Stimulated activated naive B cell treated with anti-CD40 and anti-IgM and Interleukin-4, amounts not matched to agents 10 μg/mL and 1 μg/mL and 100 μg/mL, for 72 hours (primary cell): ENCODE measurements at regions not wholly inside any gene's neighbourhood (a gene's known extent, or its start where the extent isn't known, plus 50 kb on each side); places are given as distances from the start of the nearest gene placed in this dataset.

Experiments
- ATAC-seq, 2 donors: fragments of 150-1000 bp; cut with Tn5 transposase; replicated peaks; 2 replicates each; pipeline ENCODE4 v1.10.0; 2021; ENCODE audit warnings: moderate library complexity in 1 of 2
- DNase-seq: peaks from one replicate; pipeline ENCODE4 v3.0.0; 2021
- H3K27ac Mint-ChIP-seq: one replicate; pipeline ENCODE4 v1.8.0; 2022; ENCODE audit warnings: mild to moderate bottlenecking, mixed read lengths
- H3K27me3 Mint-ChIP-seq, 2 donors: one replicate each; pipeline ENCODE4 v1.8.0; 2022; ENCODE audit warnings: mixed read lengths in 2 of 2
- H3K36me3 Mint-ChIP-seq, 2 donors: one replicate each; pipeline ENCODE4 v1.8.0; 2022; ENCODE audit warnings: mixed read lengths in 2 of 2, mild to moderate bottlenecking in 1 of 2
- H3K4me1 Mint-ChIP-seq, 2 donors: one replicate each; pipeline ENCODE4 v1.8.0; 2022; ENCODE audit warnings: mixed read lengths in 2 of 2, mild to moderate bottlenecking in 1 of 2
- H3K4me3 Mint-ChIP-seq, 2 donors: one replicate each; pipeline ENCODE4 v1.8.0; 2022; ENCODE audit warnings: mild to moderate bottlenecking in 2 of 2, mixed read lengths in 2 of 2, moderate library complexity in 1 of 2
- H3K9me3 Mint-ChIP-seq, 2 donors: one replicate each; pipeline ENCODE4 v1.8.0; 2022; ENCODE audit warnings: mixed read lengths in 2 of 2, mild to moderate bottlenecking in 1 of 2

GRCh38 chr11:41851743-41852142 lies 392.3 kb upstream of the LRRC4C start:
- ATAC-seq (no peak), DNase-seq (no peak)
- no peaks in the 10 kb centered on the region for H3K36me3 Mint-ChIP-seq
- no peak overlapping the region for H3K4me3 Mint-ChIP-seq
- H3K27me3 Mint-ChIP-seq, result no peaks in the 10 kb centered on the region
- no peak overlapping the region for H3K27ac Mint-ChIP-seq
- no peaks in the 10 kb centered on the region for H3K4me1 Mint-ChIP-seq
- H3K9me3 Mint-ChIP-seq, result peaks cover 4 to 6% of the 10 kb centered on the region in 2 donors

DNA sequence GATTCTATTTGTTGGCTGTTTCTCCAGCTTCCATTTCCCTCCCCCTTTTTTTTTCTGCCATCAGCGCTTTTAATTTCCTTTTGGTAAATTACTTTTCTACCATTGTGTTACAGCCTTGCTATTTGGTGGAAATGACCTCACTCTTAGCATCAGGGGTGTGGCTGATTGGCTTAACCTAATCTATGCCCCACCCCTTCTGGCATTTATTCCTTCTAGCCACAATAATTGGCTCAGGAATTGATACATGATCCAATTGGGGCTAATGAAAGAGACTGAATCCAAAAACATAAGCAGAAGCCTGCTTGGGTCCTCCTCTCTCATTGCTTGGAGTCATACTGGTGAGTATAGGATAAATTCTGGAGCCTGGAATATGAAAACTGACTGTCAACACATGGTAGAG lies 402.4 kb upstream of the LRRC4C start:
- ATAC-seq (no peak), DNase-seq (no peak)
- Mint-ChIP-seq H3K4me1 (no peaks in the 10 kb centered on the region), H3K9me3 (peaks cover 3% of the 10 kb centered on the region in 2 donors), H3K4me3 (no peak overlapping the region), H3K27me3 (no peaks in the 10 kb centered on the region), H3K27ac (no peak overlapping the region), H3K36me3 (no peaks in the 10 kb centered on the region)

- H3K36me3 Mint-ChIP-seq, result no peaks in the 10 kb centered on the region
- no peaks in the 10 kb centered on the region for H3K27me3 Mint-ChIP-seq
- H3K27ac Mint-ChIP-seq, result no peak overlapping the region
- DNase-seq, result no peak
- no peak overlapping the region for H3K4me3 Mint-ChIP-seq
- no peaks in the 10 kb centered on the region for H3K4me1 Mint-ChIP-seq
- ATAC-seq, result no peak
- peaks cover 0 to 6% of the 10 kb centered on the region in 2 donors for H3K9me3 Mint-ChIP-seq
Measured at GRCh38 chr11:41866525-41866924, 407.1 kb upstream of the LRRC4C start.

GRCh38 chr11:41868606-41869005 lies 409.2 kb upstream of the LRRC4C start:
- no peaks in the 10 kb centered on the region for H3K36me3 Mint-ChIP-seq
- H3K4me3 Mint-ChIP-seq, result no peak overlapping the region
- H3K9me3 Mint-ChIP-seq, result peaks cover 8% of the 10 kb centered on the region in 2 donors
- no peak overlapping the region for H3K27ac Mint-ChIP-seq
- DNase-seq (no peak), ATAC-seq (no peak)
- no peaks in the 10 kb centered on the region for H3K27me3 Mint-ChIP-seq
- no peaks in the 10 kb centered on the region for H3K4me1 Mint-ChIP-seq

- no peak overlapping the region for H3K4me3 Mint-ChIP-seq
- H3K4me1 Mint-ChIP-seq, result no peaks in the 10 kb centered on the region
- H3K27ac Mint-ChIP-seq, result no peak overlapping the region
- no peaks in the 10 kb centered on the region for H3K36me3 Mint-ChIP-seq
- no peak for ATAC-seq
- H3K9me3 Mint-ChIP-seq, result peaks cover 9 to 14% of the 10 kb centered on the region in 2 donors
- no peaks in the 10 kb centered on the region for H3K27me3 Mint-ChIP-seq
- DNase-seq, result no peak
Measured at GRCh38 chr11:41872426-41872825, 413.0 kb upstream of the LRRC4C start.

- H3K27me3 Mint-ChIP-seq, result no peaks in the 10 kb centered on the region
- no peak overlapping the region for H3K27ac Mint-ChIP-seq
- no peaks in the 10 kb centered on the region for H3K36me3 Mint-ChIP-seq
- H3K4me1 Mint-ChIP-seq, result no peaks in the 10 kb centered on the region
- no peak for DNase-seq
- no peak overlapping the region for H3K4me3 Mint-ChIP-seq
- ATAC-seq, result no peak
- H3K9me3 Mint-ChIP-seq, result peaks cover 12 to 17% of the 10 kb centered on the region in 2 donors
Measured at GRCh38 chr11:41872870-41873269, 413.4 kb upstream of the LRRC4C start.

GRCh38 chr11:41878095-41878494 lies 418.6 kb upstream of the LRRC4C start:
- DNase-seq (no peak), ATAC-seq (no peak)
- Mint-ChIP-seq H3K36me3 (no peaks in the 10 kb centered on the region), H3K27me3 (no peaks in the 10 kb centered on the region), H3K27ac (no peak overlapping the region), H3K4me1 (no peaks in the 10 kb centered on the region), H3K9me3 (peaks cover 6 to 12% of the 10 kb centered on the region in 2 donors), H3K4me3 (no peak overlapping the region)

DNA sequence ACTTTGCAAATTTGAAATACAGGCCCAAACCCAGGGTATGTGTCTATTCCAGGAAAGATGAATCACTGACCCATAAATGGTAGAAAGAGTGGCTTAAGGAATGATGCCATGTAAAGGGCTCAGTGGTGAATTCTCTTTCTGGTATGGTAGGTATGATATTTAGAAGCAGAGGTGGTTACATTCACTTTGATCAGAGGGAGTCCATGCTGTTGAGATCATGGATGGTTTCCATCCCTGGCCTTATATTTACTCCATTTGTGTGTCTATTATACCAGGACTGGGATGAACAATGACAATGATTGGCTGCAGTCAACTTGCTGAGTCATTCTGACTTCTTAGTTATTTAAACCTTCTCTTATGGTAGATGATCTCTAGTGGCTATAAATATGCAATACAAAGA lies 419.8 kb upstream of the LRRC4C start:
- H3K36me3 Mint-ChIP-seq, result no peaks in the 10 kb centered on the region
- no peak overlapping the region for H3K4me3 Mint-ChIP-seq
- no peaks in the 10 kb centered on the region for H3K27me3 Mint-ChIP-seq
- DNase-seq (no peak), ATAC-seq (no peak)
- no peaks in the 10 kb centered on the region for H3K4me1 Mint-ChIP-seq
- no peak overlapping the region for H3K27ac Mint-ChIP-seq
- H3K9me3 Mint-ChIP-seq, result peaks cover 4 to 7% of the 10 kb centered on the region in 2 donors

DNA sequence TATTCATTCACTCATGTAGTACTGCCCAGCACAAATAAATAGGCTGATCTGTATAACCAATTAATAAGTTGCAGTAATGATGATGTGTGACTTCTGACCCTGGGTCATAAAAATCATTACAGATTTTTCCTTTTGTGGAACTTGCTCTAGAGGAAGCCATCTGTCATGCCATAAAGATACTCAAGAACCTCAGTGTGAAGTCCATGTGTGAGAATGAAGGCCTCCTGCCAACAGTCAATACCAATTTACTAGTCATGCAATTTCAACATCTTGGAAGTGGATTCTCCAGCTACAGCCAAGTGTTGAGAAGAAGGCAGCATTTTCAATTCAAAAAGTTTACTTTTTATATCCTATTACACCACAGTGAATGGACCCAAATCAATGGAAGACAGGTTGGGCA lies 435.6 kb upstream of the LRRC4C start:
- Mint-ChIP-seq H3K4me1 (no peaks in the 10 kb centered on the region), H3K4me3 (no peak overlapping the region), H3K36me3 (no peaks in the 10 kb centered on the region), H3K27ac (no peak overlapping the region), H3K9me3 (no peaks in the 10 kb centered on the region), H3K27me3 (no peaks in the 10 kb centered on the region)
- DNase-seq, result no peak
- no peak for ATAC-seq

- H3K4me3 Mint-ChIP-seq, result no peak overlapping the region
- H3K36me3 Mint-ChIP-seq, result no peaks in the 10 kb centered on the region
- no peaks in the 10 kb centered on the region for H3K27me3 Mint-ChIP-seq
- no peak overlapping the region for H3K27ac Mint-ChIP-seq
- no peaks in the 10 kb centered on the region for H3K4me1 Mint-ChIP-seq
- no peak for DNase-seq
- ATAC-seq, result no peak
- H3K9me3 Mint-ChIP-seq, result peaks cover 0 to 4% of the 10 kb centered on the region in 2 donors
Measured at GRCh38 chr11:41897991-41898390, 438.5 kb upstream of the LRRC4C start.

DNA sequence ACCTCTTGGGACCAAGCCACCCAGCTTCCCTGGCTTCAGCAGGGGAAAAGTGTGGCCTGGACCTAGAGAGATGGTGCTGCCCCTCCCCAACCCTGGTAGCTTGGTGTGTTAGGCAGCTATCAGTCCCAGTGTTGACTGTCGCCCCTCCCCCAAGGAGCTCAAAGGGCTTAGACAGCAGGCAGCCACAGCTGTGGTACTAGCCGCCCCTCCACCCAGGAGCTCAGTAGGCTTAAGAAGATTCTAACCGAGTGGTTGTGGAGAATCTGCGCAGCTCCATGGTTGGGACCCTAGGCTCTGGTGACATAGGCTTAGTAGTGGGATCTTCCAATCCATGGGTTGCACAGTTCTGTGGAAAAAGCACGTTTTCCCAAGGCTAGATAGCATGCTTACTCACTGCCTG lies 458.4 kb upstream of the LRRC4C start:
- H3K4me3 Mint-ChIP-seq, result no peak overlapping the region
- H3K36me3 Mint-ChIP-seq, result no peaks in the 10 kb centered on the region
- no peaks in the 10 kb centered on the region for H3K4me1 Mint-ChIP-seq
- peaks cover 18 to 19% of the 10 kb centered on the region in 2 donors for H3K9me3 Mint-ChIP-seq
- no peak overlapping the region for H3K27ac Mint-ChIP-seq
- ATAC-seq (no peak), DNase-seq (no peak)
- H3K27me3 Mint-ChIP-seq, result no peaks in the 10 kb centered on the region

DNA sequence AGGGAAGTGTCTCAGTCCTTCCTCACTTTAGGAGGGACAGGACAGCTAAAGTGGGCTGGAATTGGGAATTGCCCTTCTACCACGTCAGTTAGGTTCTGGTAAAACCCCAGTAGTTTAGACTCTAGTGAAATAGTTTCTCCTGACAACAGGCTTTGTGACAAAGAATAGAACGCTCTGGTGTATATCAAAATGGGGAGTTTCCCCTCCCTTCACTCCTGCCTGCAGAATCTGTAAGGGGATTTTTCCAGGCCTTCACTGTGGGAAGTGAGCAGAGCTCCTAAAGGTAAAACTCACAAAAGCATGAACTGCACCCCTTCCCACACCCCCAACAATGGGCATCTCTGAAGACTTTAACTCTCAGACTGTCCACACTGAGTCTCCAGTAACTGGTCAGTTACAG lies 460.9 kb upstream of the LRRC4C start:
- no peak overlapping the region for H3K4me3 Mint-ChIP-seq
- no peak for ATAC-seq
- H3K9me3 Mint-ChIP-seq, result peaks cover 13 to 15% of the 10 kb centered on the region in 2 donors
- no peaks in the 10 kb centered on the region for H3K36me3 Mint-ChIP-seq
- H3K4me1 Mint-ChIP-seq, result no peaks in the 10 kb centered on the region
- no peaks in the 10 kb centered on the region for H3K27me3 Mint-ChIP-seq
- H3K27ac Mint-ChIP-seq, result no peak overlapping the region
- DNase-seq, result no peak

DNA sequence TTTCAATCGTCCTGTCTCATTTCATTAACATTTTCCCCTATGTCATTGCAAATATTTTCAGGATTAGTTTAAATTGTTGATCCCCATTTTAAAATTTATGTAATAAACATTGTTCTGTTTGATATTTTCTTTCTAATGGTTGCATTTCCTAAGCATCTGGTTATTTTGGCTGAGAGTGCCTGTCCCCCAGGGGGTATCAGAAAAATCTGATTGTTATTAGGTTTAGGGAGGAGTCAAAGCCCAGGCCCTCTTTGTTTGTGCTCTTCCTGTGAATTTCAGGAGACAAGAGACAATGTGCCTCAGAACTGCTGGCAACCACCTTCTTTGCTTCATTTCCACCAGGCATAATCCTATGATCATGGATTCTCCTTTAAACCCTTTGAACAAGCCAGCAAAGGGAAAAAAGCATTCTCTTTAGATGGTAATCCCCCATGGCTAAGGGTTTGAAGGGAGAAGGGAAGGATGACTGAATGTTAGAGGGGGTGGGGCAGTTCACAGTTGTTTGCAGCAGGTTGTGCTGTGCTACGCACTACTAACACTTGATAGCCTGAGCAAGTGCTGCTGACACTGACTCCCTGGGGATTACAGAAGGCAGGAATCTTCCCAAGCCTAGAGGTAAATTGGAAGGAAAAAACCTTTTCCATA lies 462.4 kb upstream of the LRRC4C start:
- Mint-ChIP-seq H3K27me3 (no peaks in the 10 kb centered on the region), H3K27ac (no peak overlapping the region), H3K36me3 (no peaks in the 10 kb centered on the region), H3K4me1 (no peaks in the 10 kb centered on the region), H3K9me3 (peaks cover 11 to 13% of the 10 kb centered on the region in 2 donors), H3K4me3 (no peak overlapping the region)
- DNase-seq (no peak), ATAC-seq (no peak)

GRCh38 chr11:41926339-41926738 lies 466.9 kb upstream of the LRRC4C start:
- peaks cover 4 to 7% of the 10 kb centered on the region in 2 donors for H3K9me3 Mint-ChIP-seq
- no peaks in the 10 kb centered on the region for H3K27me3 Mint-ChIP-seq
- H3K4me1 Mint-ChIP-seq, result no peaks in the 10 kb centered on the region
- no peak overlapping the region for H3K4me3 Mint-ChIP-seq
- ATAC-seq (no peak), DNase-seq (no peak)
- no peak overlapping the region for H3K27ac Mint-ChIP-seq
- no peaks in the 10 kb centered on the region for H3K36me3 Mint-ChIP-seq

DNA sequence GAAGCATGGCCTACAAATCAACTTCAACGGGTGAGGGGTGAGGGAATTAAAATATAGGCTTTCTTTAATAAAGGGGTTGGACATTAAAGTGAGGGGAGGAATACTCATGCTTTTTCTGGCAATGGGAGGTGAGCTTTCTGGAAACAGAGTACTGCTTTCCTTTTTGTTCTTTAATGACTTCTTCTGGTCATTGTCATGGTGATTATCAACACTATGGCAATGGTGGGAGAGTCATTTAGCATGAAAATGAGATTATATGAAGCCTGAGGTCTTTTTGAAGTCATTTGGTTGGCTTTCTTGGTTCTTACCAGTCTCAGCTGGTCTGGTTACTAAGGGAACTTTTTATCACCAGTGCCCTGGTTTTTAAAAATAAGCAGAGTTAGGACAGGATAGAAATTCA lies 475.8 kb upstream of the LRRC4C start:
- no peak for DNase-seq
- H3K36me3 Mint-ChIP-seq, result no peaks in the 10 kb centered on the region
- no peak overlapping the region for H3K27ac Mint-ChIP-seq
- no peaks in the 10 kb centered on the region for H3K4me1 Mint-ChIP-seq
- ATAC-seq, result no peak
- no peaks in the 10 kb centered on the region for H3K27me3 Mint-ChIP-seq
- no peak overlapping the region for H3K4me3 Mint-ChIP-seq
- H3K9me3 Mint-ChIP-seq, result peaks cover 4 to 12% of the 10 kb centered on the region in 2 donors

DNA sequence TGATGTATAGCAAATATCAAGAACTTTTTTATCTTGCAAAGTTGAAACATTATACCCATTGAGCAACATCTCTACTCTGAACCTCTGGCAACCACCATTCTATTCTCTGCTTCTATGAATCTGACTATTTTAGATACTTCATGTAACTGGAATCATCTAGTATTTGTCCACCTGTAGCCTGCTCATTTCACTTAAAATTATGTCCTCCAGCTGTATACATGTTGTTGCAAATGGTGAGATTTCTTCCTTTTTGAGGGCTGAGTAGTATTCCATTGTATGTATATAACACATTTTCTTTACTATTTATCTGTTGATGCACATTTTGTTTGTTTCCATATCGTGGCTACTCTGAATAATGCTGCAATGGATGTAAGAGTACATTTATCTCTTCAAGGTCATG lies 476.3 kb upstream of the LRRC4C start:
- DNase-seq (no peak), ATAC-seq (no peak)
- H3K9me3 Mint-ChIP-seq, result peaks cover 4 to 9% of the 10 kb centered on the region in 2 donors
- no peak overlapping the region for H3K4me3 Mint-ChIP-seq
- no peaks in the 10 kb centered on the region for H3K36me3 Mint-ChIP-seq
- H3K27ac Mint-ChIP-seq, result no peak overlapping the region
- no peaks in the 10 kb centered on the region for H3K4me1 Mint-ChIP-seq
- H3K27me3 Mint-ChIP-seq, result no peaks in the 10 kb centered on the region
